ENCODE measurements at regions not wholly inside any gene's neighbourhood (a gene's known extent, or its start where the extent isn't known, plus 50 kb on each side); places are given as distances from the start of the nearest gene placed in this dataset.
A peak's percentile ranks its signal among the peaks of the same experiment; 100 is the strongest.
"Not testable (repeated sequence)": the region's sequence is repeated elsewhere in the genome, so short reads cannot be mapped to it uniquely, and the experiment has no call there.

DNA sequence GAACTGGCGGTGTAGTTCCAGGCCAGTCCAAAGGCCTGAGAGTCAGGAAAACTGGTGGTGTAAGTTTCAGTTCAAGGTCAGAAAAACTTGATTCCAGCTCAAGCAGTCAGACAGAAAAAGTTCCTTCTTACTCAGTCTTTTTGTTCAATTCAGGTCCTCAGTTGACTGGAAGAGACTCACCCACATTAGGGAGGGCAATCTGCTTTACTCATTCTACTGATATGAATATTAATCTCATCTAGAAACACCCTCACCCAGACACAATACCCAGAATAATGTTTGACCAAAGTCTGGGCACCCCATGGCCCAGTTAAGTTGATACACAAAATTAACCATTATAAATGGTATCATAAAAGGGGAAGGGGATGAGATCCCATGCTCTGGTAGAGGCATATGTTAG, 50.1 kb upstream of the LTA4H start:
- H3K9me3 Mint-ChIP-seq: peaks cover 23 to 31% of the 10 kb centered on the region in 2 donors
- no peak overlapping the region for H3K4me3 Mint-ChIP-seq
- ATAC-seq (no peak), DNase-seq (no peak)
- no peaks in the 10 kb centered on the region for H3K4me1 Mint-ChIP-seq
- H3K27me3 Mint-ChIP-seq: no peaks in the 10 kb centered on the region
- no peak overlapping the region for H3K27ac Mint-ChIP-seq

DNA sequence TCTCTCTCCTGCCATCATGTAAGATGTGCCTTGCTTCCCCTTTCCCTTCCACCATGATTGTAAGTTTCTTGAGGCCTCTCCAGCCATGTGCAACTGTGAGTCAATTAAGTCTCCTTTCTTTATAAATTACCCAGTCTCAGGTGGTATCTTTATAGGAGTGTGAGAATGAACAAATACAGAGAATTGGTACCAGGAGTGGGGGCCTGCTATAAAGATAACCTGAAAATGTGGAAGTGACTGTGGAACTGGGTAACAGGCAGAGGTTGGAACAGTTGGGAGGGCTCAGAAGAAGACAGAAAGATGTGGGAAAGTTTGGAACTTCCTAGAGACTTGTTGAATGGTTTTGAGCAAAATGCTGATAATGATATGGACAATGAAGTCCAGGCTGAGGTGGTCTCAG, 50.8 kb upstream of the LTA4H start:
- not testable (repeated sequence) for DNase-seq, H3K4me3 Mint-ChIP-seq, ATAC-seq, H3K27ac Mint-ChIP-seq, H3K27me3 Mint-ChIP-seq, H3K4me1 Mint-ChIP-seq
- H3K9me3 Mint-ChIP-seq: peaks cover 30 to 31% of the 10 kb centered on the region in 2 donors

DNA sequence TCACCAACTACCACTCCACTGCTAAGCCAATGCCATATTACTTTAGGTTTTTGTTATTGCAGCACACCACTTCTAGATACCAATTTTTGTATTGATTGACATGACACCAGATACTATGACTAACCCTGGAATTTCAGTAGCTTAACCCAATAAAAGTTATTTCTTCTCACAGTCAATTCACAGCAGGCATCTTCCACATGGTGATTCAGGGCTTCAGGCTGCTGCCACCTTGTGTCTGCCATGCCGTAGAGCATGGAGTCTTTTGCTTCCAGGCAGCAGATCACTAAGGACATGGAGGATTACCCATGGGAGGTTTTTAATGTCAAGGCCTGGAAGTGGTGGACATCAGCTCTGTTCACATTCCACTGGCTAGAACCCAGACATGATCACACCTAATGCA, 56.4 kb upstream of the LTA4H start:
- peaks cover 26 to 30% of the 10 kb centered on the region in 2 donors for H3K9me3 Mint-ChIP-seq
- no peaks in the 10 kb centered on the region for H3K27me3 Mint-ChIP-seq
- H3K27ac Mint-ChIP-seq: no peak overlapping the region

DNA sequence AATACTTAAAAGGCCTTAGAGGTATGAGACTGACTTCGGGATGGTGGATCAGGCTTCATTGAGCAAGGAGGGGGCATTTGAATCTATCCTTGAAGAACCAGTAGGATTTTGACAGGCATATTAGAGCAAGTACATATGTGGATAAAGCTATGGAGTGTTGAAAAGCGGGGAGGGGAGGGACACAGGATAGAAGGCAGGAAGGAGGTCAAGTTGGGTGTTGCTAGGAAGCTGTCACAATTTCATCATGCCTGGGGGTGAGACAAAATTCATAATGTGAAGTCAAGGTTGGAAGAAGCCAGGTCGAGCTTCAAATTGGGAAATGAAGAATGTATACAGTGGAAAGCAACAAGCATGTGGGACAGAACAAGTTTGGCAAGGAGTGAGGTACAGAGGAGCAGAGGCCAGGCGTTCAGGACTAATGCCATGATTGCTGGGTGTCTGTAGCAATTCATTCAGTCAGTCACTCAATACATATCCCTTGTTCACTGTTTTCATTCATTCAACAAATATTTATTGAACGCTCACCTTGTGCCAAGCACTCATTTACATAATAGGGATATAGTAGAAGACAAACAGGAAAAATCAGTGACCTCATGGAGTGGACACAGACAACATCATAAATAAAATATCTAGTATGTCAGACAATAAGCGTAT, 58.3 kb upstream of the LTA4H start:
- Mint-ChIP-seq H3K4me3 (peak overlapping the region in 1 of 2 donors; percentile 1), H3K27me3 (no peaks in the 10 kb centered on the region), H3K4me1 (peaks cover 19% of the 10 kb centered on the region), H3K9me3 (peaks cover 20 to 26% of the 10 kb centered on the region in 2 donors), H3K27ac (peak overlapping the region in 1 of 2 donors; percentile 69)
- no peak for ATAC-seq
- no peak for DNase-seq

More for the DNA sequence above, 56.4 kb upstream of the LTA4H start:
- ATAC-seq (no peak), DNase-seq (no peak)
- Mint-ChIP-seq H3K4me3 (no peak overlapping the region), H3K4me1 (peaks cover 19% of the 10 kb centered on the region)

DNA sequence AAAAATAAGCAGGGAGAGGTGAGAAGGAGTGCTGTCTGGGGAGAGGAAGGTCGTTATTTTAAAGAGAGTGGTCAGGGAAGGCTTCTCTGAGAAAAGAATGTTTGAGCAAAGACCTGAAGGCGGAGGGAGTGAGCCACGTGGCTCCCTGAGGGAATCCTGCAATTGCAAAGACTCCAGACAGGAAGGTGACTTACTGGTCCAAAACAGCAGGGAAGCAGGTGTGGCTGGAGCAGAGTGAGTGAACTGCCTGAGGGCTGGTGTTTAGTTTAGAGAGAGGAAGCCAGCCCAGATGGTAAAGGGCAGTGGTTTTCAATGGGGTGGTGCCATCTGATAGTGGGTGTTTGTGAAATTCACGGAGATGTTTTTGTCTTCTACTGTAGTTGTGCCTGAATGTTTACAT, 58.8 kb upstream of the LTA4H start:
- Mint-ChIP-seq H3K4me3 (peak overlapping the region in 1 of 2 donors; percentile 1), H3K9me3 (peaks cover 15 to 21% of the 10 kb centered on the region in 2 donors), H3K27ac (no peak overlapping the region), H3K27me3 (no peaks in the 10 kb centered on the region), H3K4me1 (peaks cover 19% of the 10 kb centered on the region)
- ATAC-seq: no peak
- DNase-seq: no peak

DNA sequence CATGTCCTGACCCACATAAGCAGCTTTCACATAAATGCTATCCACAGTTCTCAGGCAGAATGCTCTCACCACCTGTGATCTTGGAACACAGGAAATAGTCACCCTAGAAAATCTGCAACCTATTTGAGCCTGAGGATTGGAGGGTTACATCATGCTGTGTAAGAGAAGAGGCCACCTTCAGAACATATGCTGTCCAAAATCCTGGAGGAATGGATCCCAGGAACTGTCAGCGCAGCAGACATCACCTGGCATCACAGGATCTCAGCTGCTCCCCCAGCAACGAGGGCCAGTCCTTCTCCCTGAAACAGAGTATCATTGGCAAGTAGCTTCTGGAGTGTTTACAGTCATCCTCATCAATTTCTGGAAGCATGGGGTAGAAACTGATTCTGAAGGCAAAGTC, 63.2 kb upstream of the LTA4H start:
- no peak overlapping the region for H3K4me3 Mint-ChIP-seq
- H3K9me3 Mint-ChIP-seq: no peaks in the 10 kb centered on the region
- H3K27ac Mint-ChIP-seq: no peak overlapping the region
- H3K4me1 Mint-ChIP-seq: peaks cover 27% of the 10 kb centered on the region
- no peaks in the 10 kb centered on the region for H3K27me3 Mint-ChIP-seq
- no peak for DNase-seq
- no peak for ATAC-seq

DNA sequence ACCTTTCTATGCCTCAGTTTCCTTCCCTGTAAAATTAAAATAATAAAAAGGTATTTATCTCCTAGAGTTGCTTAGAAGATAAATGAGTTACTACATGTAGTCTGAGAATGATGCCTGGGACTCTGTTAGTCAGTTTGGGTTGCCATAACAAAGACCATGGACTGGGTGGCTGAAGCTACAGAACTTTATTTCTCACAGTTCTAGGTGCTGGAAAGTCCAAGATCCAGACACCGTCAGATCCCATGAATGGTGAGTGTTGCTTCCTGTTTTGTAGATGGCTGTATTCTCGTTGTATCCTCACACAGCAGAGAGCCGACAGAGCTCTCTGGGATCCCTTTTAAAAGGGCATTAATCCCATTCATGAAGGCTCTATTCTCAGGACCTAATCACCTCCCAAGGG, 64.0 kb upstream of the LTA4H start:
- no peak overlapping the region for H3K4me3 Mint-ChIP-seq
- no peaks in the 10 kb centered on the region for H3K9me3 Mint-ChIP-seq
- no peak for DNase-seq
- H3K4me1 Mint-ChIP-seq: peaks cover 19% of the 10 kb centered on the region
- H3K27me3 Mint-ChIP-seq: no peaks in the 10 kb centered on the region
- ATAC-seq: no peak
- H3K27ac Mint-ChIP-seq: no peak overlapping the region

DNA sequence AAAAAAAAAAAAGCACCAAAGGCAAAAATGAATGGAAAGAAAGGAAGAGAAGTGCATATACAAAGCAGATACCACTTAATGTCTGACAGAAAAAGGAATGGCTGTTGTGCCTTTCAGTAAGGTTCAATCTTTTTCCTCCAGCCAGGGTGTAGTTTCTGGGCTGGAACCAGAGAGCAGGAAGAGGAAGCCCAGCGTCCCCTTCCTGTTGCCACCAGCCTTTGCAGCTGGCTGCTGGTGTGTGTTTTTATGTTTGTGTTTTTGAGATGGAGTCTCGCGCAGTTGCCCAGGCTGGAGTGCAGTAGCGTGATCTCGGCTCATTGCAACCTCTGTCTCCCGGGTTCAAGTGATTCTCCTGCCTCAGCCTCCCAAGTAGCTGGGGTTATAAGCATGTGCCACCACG, 64.6 kb upstream of the LTA4H start:
- Mint-ChIP-seq H3K4me3 (no peak overlapping the region), H3K4me1 (peaks cover 14% of the 10 kb centered on the region), H3K27me3 (no peaks in the 10 kb centered on the region), H3K27ac (no peak overlapping the region), H3K9me3 (no peaks in the 10 kb centered on the region)
- ATAC-seq: no peak
- no peak for DNase-seq

DNA sequence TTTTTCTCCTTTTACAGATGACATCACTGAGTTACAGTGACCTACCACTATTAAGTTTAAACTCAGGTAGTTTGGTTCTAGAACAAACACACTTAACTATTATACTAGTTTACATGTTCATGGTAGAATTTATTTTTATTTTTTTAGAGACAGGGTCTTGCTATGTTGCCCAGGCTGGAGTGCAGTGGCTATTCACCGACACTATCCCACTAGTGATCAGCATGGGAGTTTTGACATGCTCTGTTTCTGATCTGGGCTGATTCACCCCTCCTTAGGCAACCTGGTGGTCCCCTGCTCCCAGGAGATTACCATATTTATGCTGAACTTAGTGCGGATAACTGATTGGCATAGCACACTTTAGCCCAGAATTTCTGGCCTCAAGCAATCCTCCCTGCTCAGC, 66.4 kb upstream of the LTA4H start:
- Mint-ChIP-seq H3K27me3 (no peaks in the 10 kb centered on the region), H3K4me1 (peaks cover 13% of the 10 kb centered on the region), H3K27ac (peak overlapping the region in 1 of 2 donors; percentile 3), H3K9me3 (no peaks in the 10 kb centered on the region), H3K4me3 (no peak overlapping the region)
- no peak for ATAC-seq
- DNase-seq: no peak

DNA sequence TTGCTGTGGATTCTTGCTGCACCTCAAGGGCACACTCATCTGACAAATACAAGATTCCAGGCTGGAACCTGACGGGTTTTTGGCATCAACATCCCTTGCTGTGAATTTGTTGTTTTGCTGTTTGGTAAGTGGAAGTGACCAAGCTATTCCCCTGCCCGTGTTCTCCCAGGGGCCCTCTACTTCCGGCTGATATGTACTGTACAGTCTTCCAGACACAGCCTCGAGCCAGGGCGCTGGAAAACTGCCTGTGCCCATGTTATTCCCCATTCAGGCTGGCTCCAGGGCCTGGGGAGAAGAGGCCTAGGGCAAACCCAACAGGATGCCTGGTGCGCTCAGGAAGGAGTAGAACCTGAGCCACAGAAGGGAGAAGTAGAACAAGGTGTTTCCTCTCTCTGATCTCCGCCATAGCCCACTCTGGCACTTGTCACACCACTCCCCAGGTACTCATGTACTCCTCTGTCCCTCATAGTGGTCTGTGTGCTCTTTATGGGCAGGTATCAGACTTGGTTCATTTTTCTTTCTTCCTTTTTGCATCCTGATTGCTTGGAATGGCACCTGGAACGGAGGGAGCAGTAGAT, 67.8 kb upstream of the LTA4H start:
- ATAC-seq: no peak
- H3K4me3 Mint-ChIP-seq: no peak overlapping the region
- H3K4me1 Mint-ChIP-seq: peaks cover 18% of the 10 kb centered on the region
- H3K27ac Mint-ChIP-seq: no peak overlapping the region
- no peak for DNase-seq
- H3K9me3 Mint-ChIP-seq: no peaks in the 10 kb centered on the region
- no peaks in the 10 kb centered on the region for H3K27me3 Mint-ChIP-seq

DNA sequence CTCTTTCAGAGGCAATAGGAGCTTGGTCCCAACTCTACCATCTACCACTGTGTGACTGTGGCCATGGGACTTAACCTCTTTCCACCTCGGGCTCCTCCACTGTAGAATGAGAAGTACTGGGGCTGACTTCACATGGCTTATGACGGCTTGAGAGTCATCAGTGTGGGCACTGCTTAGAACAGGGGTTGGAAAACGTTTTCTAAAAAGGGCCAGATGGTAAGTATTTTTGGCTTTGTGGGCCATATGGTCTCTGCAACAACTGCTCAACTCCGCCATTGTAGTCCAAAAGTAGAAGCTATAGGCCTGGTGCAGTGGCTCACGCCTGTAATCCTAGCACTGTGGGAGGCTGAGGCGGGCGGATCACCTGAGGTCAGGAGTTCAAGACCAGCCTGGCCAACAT, 69.2 kb upstream of the LTA4H start:
- DNase-seq (no peak), ATAC-seq (no peak)
- Mint-ChIP-seq H3K27ac (no peak overlapping the region), H3K27me3 (no peaks in the 10 kb centered on the region), H3K4me1 (peaks cover 23% of the 10 kb centered on the region), H3K9me3 (no peaks in the 10 kb centered on the region), H3K4me3 (no peak overlapping the region)

DNA sequence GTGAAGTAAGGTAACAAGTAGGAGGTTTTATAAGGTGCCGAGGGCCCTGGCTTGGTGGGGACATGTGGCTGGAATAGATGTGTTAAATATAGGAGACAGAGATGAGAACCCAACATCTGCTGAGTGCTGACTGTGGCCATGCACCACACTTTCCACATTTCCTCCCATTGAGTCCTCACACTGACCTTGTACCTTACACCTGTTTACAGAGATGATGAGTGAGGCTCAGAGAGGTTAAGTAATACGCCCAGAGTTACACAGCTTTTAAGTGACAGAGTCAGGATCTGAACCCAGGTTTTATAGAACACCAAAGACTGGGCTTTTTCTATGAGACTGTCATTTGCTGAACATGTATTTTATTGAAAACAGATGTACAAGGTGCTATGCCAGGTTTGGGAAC, 70.8 kb upstream of the LTA4H start:
- peaks cover 10% of the 10 kb centered on the region for H3K4me1 Mint-ChIP-seq
- H3K9me3 Mint-ChIP-seq: no peaks in the 10 kb centered on the region
- no peaks in the 10 kb centered on the region for H3K27me3 Mint-ChIP-seq

DNA sequence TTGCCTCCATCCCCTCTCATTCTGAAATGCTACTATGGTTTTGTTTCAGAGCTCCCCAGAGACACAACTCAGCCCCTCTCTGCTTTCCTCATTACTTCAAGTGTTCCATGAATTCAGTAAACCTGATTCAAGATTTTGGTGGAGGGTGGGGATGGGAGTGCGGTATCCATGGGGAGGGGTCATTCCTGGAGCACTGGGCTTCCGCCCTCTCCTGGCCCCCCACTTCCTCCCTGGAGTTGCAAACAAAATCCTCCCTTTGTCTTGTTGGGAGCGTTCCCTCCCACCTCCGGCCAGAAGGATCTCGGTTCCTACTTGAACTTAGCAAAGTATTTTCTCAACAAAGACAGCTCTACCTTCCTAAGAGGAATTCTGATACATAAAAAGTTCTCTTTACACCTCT, 71.8 kb upstream of the LTA4H start:
- ATAC-seq (no peak), DNase-seq (no peak)
- Mint-ChIP-seq H3K27me3 (no peaks in the 10 kb centered on the region), H3K4me1 (peaks cover 10% of the 10 kb centered on the region), H3K4me3 (no peak overlapping the region), H3K9me3 (no peaks in the 10 kb centered on the region), H3K27ac (no peak overlapping the region)

More for the DNA sequence above, 70.8 kb upstream of the LTA4H start:
- DNase-seq (no peak), ATAC-seq (no peak)
- no peak overlapping the region for H3K27ac Mint-ChIP-seq
- H3K4me3 Mint-ChIP-seq: no peak overlapping the region

DNA sequence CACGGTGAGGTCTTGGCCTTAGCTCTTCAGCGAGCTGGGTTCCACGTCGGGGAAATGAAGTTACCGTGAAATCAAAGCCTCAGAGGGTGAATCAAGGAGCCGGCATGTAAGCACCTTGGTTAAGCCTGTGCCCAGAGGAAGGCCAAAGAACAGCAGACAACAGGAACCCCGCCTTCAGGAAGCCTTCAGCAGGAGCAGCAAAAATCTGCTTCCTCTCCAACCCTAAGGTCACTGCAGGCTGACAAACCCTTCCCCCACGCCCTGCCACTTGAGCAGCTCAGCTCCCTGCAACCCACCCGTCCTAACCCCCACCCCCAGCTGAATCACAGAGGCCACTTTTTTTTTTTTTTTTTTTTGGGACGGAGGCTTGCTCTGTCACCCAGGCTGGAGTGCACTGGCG, 72.9 kb upstream of the LTA4H start:
- Mint-ChIP-seq H3K4me3 (peak overlapping the region; percentile 42 to 73), H3K27ac (peak overlapping the region; percentile 92 to 95), H3K27me3 (no peaks in the 10 kb centered on the region), H3K4me1 (peaks cover 10% of the 10 kb centered on the region), H3K9me3 (no peaks in the 10 kb centered on the region)
- ATAC-seq (peak; percentile 80), DNase-seq (peak; percentile 17 to 18)

DNA sequence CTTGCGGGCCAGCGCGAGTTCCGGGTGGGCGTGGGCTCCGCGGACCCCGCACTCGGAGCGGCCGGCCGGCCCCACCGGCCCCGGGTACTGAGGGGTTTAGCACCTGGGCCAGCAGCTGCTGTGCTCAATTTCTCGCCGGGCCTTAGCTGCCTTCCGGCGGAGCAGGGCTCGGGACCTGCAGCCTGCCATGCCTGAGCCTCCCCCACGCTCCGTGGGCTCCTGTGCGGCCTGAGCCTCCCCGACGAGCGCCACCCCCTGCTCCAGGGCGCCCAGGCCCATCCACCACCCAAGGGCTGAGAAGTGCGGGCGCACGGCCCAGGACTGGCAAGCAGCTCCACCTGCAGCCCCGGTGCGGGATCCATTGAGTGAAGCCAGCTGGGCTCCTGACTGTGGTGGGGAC, 73.6 kb upstream of the LTA4H start:
- Mint-ChIP-seq H3K27ac (peak overlapping the region in 1 of 2 donors; percentile 79), H3K4me1 (peaks cover 10% of the 10 kb centered on the region)
- not testable (repeated sequence) for H3K9me3 Mint-ChIP-seq, H3K4me3 Mint-ChIP-seq, DNase-seq, ATAC-seq, H3K27me3 Mint-ChIP-seq

DNA sequence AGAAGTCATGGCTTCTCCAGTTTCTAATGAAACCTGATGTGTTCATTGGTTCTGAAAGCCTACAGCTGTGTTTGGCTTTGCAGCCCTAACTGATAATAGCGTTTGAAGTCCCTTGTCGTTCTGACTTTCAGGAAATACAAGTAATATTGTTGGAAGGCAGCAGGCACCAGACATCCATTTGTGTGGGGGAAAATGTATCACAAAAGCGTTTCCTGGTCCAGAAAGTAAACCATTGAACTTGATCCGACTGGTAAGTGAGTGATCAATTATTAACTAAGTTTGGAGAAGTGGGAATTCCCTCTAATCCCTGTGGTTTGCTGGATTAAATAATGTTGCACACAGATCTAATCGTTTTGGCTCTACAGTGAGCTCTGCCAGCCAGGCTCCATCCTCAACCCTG, 77.3 kb upstream of the LTA4H start:
- no peak for ATAC-seq
- H3K27ac Mint-ChIP-seq: no peak overlapping the region
- peaks cover 13% of the 10 kb centered on the region for H3K4me1 Mint-ChIP-seq
- DNase-seq: no peak
- no peaks in the 10 kb centered on the region for H3K9me3 Mint-ChIP-seq
- H3K27me3 Mint-ChIP-seq: no peaks in the 10 kb centered on the region
- H3K4me3 Mint-ChIP-seq: no peak overlapping the region

DNA sequence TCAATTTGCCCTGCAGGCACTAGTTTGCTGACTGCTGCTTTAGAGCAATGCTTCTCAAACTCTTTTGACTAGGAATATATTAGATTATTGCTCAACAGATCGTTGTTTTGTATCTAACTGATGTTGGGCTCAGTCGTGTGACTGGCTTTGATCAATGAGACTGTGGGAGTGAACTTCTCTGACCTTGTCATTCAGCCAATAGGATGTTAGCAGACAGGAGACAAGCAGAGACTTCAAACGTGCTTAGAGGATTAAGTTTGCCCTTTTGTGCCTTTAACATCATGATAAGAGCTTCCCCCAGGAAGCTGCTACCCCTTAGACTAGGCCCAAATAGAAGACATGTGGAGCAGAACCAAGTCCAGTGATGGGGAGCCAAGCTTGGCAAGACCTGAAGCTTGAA, 76.7 kb upstream of the ELK3 start:
- DNase-seq (no peak), ATAC-seq (no peak)
- peaks cover 21% of the 10 kb centered on the region for H3K4me1 Mint-ChIP-seq
- no peak overlapping the region for H3K27ac Mint-ChIP-seq
- H3K27me3 Mint-ChIP-seq: no peaks in the 10 kb centered on the region
- H3K4me3 Mint-ChIP-seq: no peak overlapping the region
- H3K9me3 Mint-ChIP-seq: no peaks in the 10 kb centered on the region

Measured in stimulated activated naive CD8-positive, alpha-beta T cell treated with anti-CD3 and anti-CD28 coated beads, Interleukin-15, amount 100 ng/mL, for 72 hours (primary cell).